Prostate gland (tissue), 2 donors: ENCODE measurements at regions not wholly inside any gene's neighbourhood (a gene's known extent, or its start where the extent isn't known, plus 50 kb on each side); places are given as distances from the start of the nearest gene placed in this dataset.

ENCODE experiments used
- DNase-seq: peaks from one replicate; pipeline ENCODE4 v3.0.0-alpha.2; 2019; ENCODE audit warnings: low spot score
- H3K27ac ChIP-seq, 2 donors: fragments of 200-600 bp; sonication (generic); 2 replicates each; pipeline ENCODE4 v1.5.1; 2017 to 2019
- H3K27me3 ChIP-seq: fragments of 200-600 bp; sonication (generic); replicated peaks from 2 replicates; pipeline ENCODE4 v1.5.1; 2019; ENCODE audit not compliant: insufficient read depth
- H3K36me3 ChIP-seq, 2 donors: fragments of 200-600 bp; sonication (generic); 1 replicate in 1 of 2; 2 replicates in 1 of 2; pipeline versions ENCODE4 v1.5.1 to v1.8.1; 2017 to 2019
- H3K4me1 ChIP-seq: fragments of 200-600 bp; sonication (generic); replicated peaks from 2 replicates; pipeline ENCODE4 v1.5.1; 2019
- H3K4me3 ChIP-seq, 2 donors: fragments of 200-600 bp; sonication (generic); 2 replicates each; pipeline ENCODE4 v1.5.1; 2017 to 2019
- H3K9me3 ChIP-seq: fragments of 200-600 bp; sonication (generic); 2 replicates; pipeline ENCODE4 v1.5.1; 2017
- CTCF ChIP-seq, 4 experiments: fragments of 200-600 bp in 2 of 4; fragments of 450-650 bp in 2 of 4; sonication (generic) in 2 of 4; IDR thresholded peaks; 1 replicate in 3 of 4; 2 replicates in 1 of 4; pipeline ENCODE4 v1.5.1; 2016 to 2019; ENCODE audit warnings: antibody characterized with exemption in 4 of 4, mild to moderate bottlenecking in 2 of 4, moderate library complexity in 2 of 4
- POLR2A ChIP-seq: fragments of 450-650 bp; IDR thresholded peaks from one replicate; pipeline ENCODE4 v1.6.1; 2016; ENCODE audit warnings: antibody characterized with exemption, mild to moderate bottlenecking
- POLR2AphosphoS5 ChIP-seq: sonication (generic); formaldehyde crosslinking; IDR thresholded peaks from one replicate; pipeline ENCODE4 v1.6.1; 2017; ENCODE audit warnings: antibody characterized with exemption
- WGBS: methylation state at CpG from one replicate; pipeline ENCODE4 v1.1.5; 2018; 5-methylcytosine and 5-hydroxymethylcytosine counted together
- intact Hi-C: fragments of 100-400 bp; cut with DNase I; formaldehyde crosslinking; loops from one replicate; pipeline ENCODE4 v1.14.2; 2022

GRCh38 chr16:73996624-73997339 lies 299.8 kb upstream of the PSMD7 start:
- Histone ChIP-seq H3K27me3 (no peaks in the 10 kb centered on the region), H3K4me3 (no peak overlapping the region), H3K4me1 (no peaks in the 10 kb centered on the region), H3K9me3 (no peaks in the 10 kb centered on the region), H3K36me3 (no peaks in the 10 kb centered on the region), H3K27ac (no peak overlapping the region)
- 55% methylated on average over 11 of the region's 11 CpGs for WGBS
- TF ChIP-seq POLR2A (no peak), POLR2AphosphoS5 (no peak), CTCF (IDR thresholded peaks at IDR 0.05) (no peak)
- no peak for DNase-seq
- intact Hi-C loops: no loop called here

- H3K27ac ChIP-seq: no peak overlapping the region
- no peaks in the 10 kb centered on the region for H3K9me3 ChIP-seq
- no peak overlapping the region for H3K4me3 ChIP-seq
- no peak for DNase-seq
- no peaks in the 10 kb centered on the region for H3K36me3 ChIP-seq
- no peak for TF ChIP-seq POLR2AphosphoS5
- TF ChIP-seq POLR2A: no peak
- no peak for TF ChIP-seq CTCF (IDR thresholded peaks at IDR 0.05)
- no peaks in the 10 kb centered on the region for H3K27me3 ChIP-seq
- 67% methylated on average over 1 of the region's 1 CpG for WGBS
- no peaks in the 10 kb centered on the region for H3K4me1 ChIP-seq
- intact Hi-C loops: no loop called here
Measured at GRCh38 chr16:73993878-73994277, 302.7 kb upstream of the PSMD7 start.

DNA sequence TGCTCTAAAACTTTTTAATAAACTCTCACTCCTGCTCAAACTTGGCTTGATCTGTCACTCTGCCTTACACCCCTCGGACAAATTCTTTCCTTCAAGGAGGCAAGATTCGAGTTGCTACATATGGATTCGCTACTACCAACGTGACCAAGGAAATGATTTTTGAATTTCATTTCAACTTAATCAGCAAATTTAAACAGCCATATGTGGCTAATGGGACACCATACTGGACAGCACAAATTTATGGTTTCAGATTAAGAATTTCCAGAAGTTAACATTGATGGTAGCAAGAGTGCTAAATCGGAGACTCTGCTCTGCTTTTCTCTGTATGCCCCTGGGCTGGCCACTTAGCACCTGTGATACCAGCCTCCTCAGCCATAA lies 318.2 kb upstream of the PSMD7 start:
- Histone ChIP-seq H3K4me1 (no peaks in the 10 kb centered on the region), H3K27ac (no peak overlapping the region), H3K27me3 (no peaks in the 10 kb centered on the region), H3K9me3 (no peaks in the 10 kb centered on the region), H3K4me3 (no peak overlapping the region), H3K36me3 (no peaks in the 10 kb centered on the region)
- no peak for DNase-seq
- TF ChIP-seq POLR2A (no peak), POLR2AphosphoS5 (no peak), CTCF (IDR thresholded peaks at IDR 0.05) (no peak)
- 88% methylated on average over 5 of the region's 5 CpGs for WGBS
- intact Hi-C loops: no loop called here

GRCh38 chr16:73976644-73977043 lies 320.0 kb upstream of the PSMD7 start:
- no peaks in the 10 kb centered on the region for H3K4me1 ChIP-seq
- no peak overlapping the region for H3K4me3 ChIP-seq
- H3K27me3 ChIP-seq: no peaks in the 10 kb centered on the region
- H3K36me3 ChIP-seq: no peaks in the 10 kb centered on the region
- H3K9me3 ChIP-seq: no peaks in the 10 kb centered on the region
- no peak overlapping the region for H3K27ac ChIP-seq
- TF ChIP-seq CTCF (IDR thresholded peaks at IDR 0.05) (no peak), POLR2AphosphoS5 (no peak), POLR2A (no peak)
- no peak for DNase-seq
- 70% methylated on average over 3 of the region's 3 CpGs for WGBS
- intact Hi-C loops: no loop called here

DNA sequence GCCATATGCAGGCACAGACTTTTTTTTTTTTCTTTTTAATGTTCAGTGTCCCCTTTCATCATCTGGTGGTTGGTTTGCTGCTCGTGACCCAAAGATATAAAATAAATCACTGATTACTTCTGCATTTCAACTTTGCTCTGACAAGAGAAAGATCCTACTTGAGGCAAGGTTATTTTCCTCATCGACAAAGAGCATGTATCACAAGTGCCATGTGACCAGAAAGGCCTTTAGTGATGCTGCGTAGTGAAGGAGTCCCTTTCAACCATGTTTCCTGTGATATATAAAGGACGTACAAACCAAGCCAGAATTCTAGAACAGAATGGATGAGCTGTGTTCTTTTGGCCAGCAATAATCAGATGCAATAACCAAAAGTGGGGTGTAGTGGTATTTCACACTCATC lies 323.4 kb upstream of the PSMD7 start:
- no peaks in the 10 kb centered on the region for H3K27me3 ChIP-seq
- DNase-seq: no peak
- H3K27ac ChIP-seq: no peak overlapping the region
- H3K4me3 ChIP-seq: no peak overlapping the region
- H3K4me1 ChIP-seq: no peaks in the 10 kb centered on the region
- no peaks in the 10 kb centered on the region for H3K9me3 ChIP-seq
- 79% methylated on average over 4 of the region's 4 CpGs for WGBS
- no peaks in the 10 kb centered on the region for H3K36me3 ChIP-seq
- TF ChIP-seq POLR2A (no peak), POLR2AphosphoS5 (no peak), CTCF (IDR thresholded peaks at IDR 0.05) (no peak)
- intact Hi-C loops: no loop called here
